HEK293 (cell line): ENCODE measurements at regions not wholly inside any gene's neighbourhood (a gene's known extent, or its start where the extent isn't known, plus 50 kb on each side); places are given as distances from the start of the nearest gene placed in this dataset.
A peak's percentile ranks its signal among the peaks of the same experiment; 100 is the strongest.

ENCODE experiments used
- CTCF ChIA-PET: fragments of 350-600 bp; formaldehyde crosslinking; extraction: SDS; loops from one replicate; lab custom pipeline; 2021; ENCODE audit warnings: antibody characterized with exemption; lab: Yijun Ruan, JAX
- POLR2A ChIA-PET: fragments of 300-600 bp; formaldehyde crosslinking; extraction: SDS; loops from one replicate; lab custom pipeline; 2020; ENCODE audit warnings: antibody characterized with exemption, inconsistent platforms; lab: Yijun Ruan, JAX
- H3K27ac ChIP-seq: fragments of 200-500 bp; sonication (Bioruptor generic); 2 replicates; pipeline ENCODE4 v1.5.1; 2014; ENCODE audit warnings: low read depth, low read length, control low read depth, inconsistent platforms; ENCODE audit errors: extremely low read depth
- H3K36me3 ChIP-seq, 2 experiments: fragments of 200-500 bp in 1 of 2; sonication (Bioruptor generic) in 1 of 2; 1 replicate in 1 of 2; 2 replicates in 1 of 2; pipeline ENCODE4 v1.5.1; 2014 to 2017; ENCODE audit warnings: inconsistent platforms in 2 of 2, low read length in 2 of 2; ENCODE audit not compliant: control insufficient read depth in 2 of 2, insufficient read depth in 1 of 2
- H3K4me1 ChIP-seq: fragments of 200-500 bp; sonication (Bioruptor generic); 2 replicates; pipeline ENCODE4 v1.5.1; 2014; ENCODE audit warnings: mild to moderate bottlenecking, low read length, inconsistent platforms; ENCODE audit not compliant: control insufficient read depth, insufficient read depth
- H3K4me3 ChIP-seq: 2 replicates; pipeline ENCODE4 v1.5.1; 2011; ENCODE audit warnings: low read depth, mild to moderate bottlenecking, control low read depth, low read length, moderate library complexity
- H3K9me3 ChIP-seq: fragments of 200-500 bp; sonication (Bioruptor generic); 2 replicates; pipeline ENCODE4 v1.5.1; 2014; ENCODE audit warnings: low read depth, low read length, inconsistent platforms; ENCODE audit not compliant: control insufficient read depth, insufficient read depth
- BCL6B ChIP-seq: fragments of 450-650 bp; formaldehyde crosslinking; IDR thresholded peaks from 2 replicates; pipeline ENCODE4 v1.5.1; 2017; ENCODE audit warnings: missing biosample characterization, missing genetic modification characterization
- EGR2 ChIP-seq: fragments of 450-650 bp; formaldehyde crosslinking; IDR thresholded peaks from 2 replicates; pipeline ENCODE4 v1.5.1; 2016; ENCODE audit warnings: low read depth, missing biosample characterization, missing genetic modification characterization
- KLF1 ChIP-seq: fragments of 450-650 bp; formaldehyde crosslinking; IDR thresholded peaks from 2 replicates; pipeline ENCODE4 v1.5.1; 2016; ENCODE audit warnings: missing biosample characterization, missing genetic modification characterization
- REPIN1 ChIP-seq: fragments of 450-650 bp; formaldehyde crosslinking; IDR thresholded peaks from 2 replicates; pipeline ENCODE4 v1.5.1; 2017; ENCODE audit warnings: missing biosample characterization, missing genetic modification characterization, low read depth
- SP3 ChIP-seq: fragments of 450-650 bp; formaldehyde crosslinking; IDR thresholded peaks from 2 replicates; pipeline ENCODE4 v1.5.1; 2016; ENCODE audit warnings: missing biosample characterization, missing genetic modification characterization
- WT1 ChIP-seq: fragments of 450-650 bp; formaldehyde crosslinking; IDR thresholded peaks from 2 replicates; pipeline ENCODE4 v1.5.1; 2016; ENCODE audit warnings: missing biosample characterization, missing genetic modification characterization
- YY2 ChIP-seq: fragments of 450-650 bp; formaldehyde crosslinking; IDR thresholded peaks from 2 replicates; pipeline ENCODE4 v1.5.1; 2016; ENCODE audit warnings: missing biosample characterization, missing genetic modification characterization
- ZBTB10 ChIP-seq: fragments of 450-650 bp; formaldehyde crosslinking; IDR thresholded peaks from 2 replicates; pipeline ENCODE4 v1.5.1; 2016; ENCODE audit warnings: missing biosample characterization, missing genetic modification characterization
- ZEB2 ChIP-seq: fragments of 450-650 bp; formaldehyde crosslinking; IDR thresholded peaks from 2 replicates; pipeline ENCODE4 v1.5.1; 2016; ENCODE audit warnings: missing biosample characterization, missing genetic modification characterization
- ZFP69B ChIP-seq: fragments of 450-650 bp; formaldehyde crosslinking; IDR thresholded peaks from 2 replicates; pipeline ENCODE4 v1.5.1; 2016; ENCODE audit warnings: missing biosample characterization, missing genetic modification characterization
- ZIC2 ChIP-seq: fragments of 450-650 bp; formaldehyde crosslinking; IDR thresholded peaks from 2 replicates; pipeline ENCODE4 v1.5.1; 2016; ENCODE audit warnings: missing biosample characterization, missing genetic modification characterization
- ZNF114 ChIP-seq: fragments of 450-650 bp; formaldehyde crosslinking; IDR thresholded peaks from 2 replicates; pipeline ENCODE4 v1.5.0; 2017; ENCODE audit warnings: missing biosample characterization, missing genetic modification characterization
- ZNF169 ChIP-seq: fragments of 450-650 bp; formaldehyde crosslinking; IDR thresholded peaks from 2 replicates; pipeline ENCODE4 v1.5.1; 2016; ENCODE audit warnings: missing biosample characterization, missing genetic modification characterization
- ZNF221 ChIP-seq: fragments of 450-650 bp; formaldehyde crosslinking; IDR thresholded peaks from 2 replicates; pipeline ENCODE4 v1.5.1; 2017; ENCODE audit warnings: missing biosample characterization, missing genetic modification characterization, borderline replicate concordance
- ZNF280C ChIP-seq: fragments of 450-650 bp; formaldehyde crosslinking; IDR thresholded peaks from 2 replicates; pipeline ENCODE4 v1.5.1; 2016; ENCODE audit warnings: missing biosample characterization, missing genetic modification characterization
- ZNF488 ChIP-seq: fragments of 450-650 bp; formaldehyde crosslinking; IDR thresholded peaks from 2 replicates; pipeline ENCODE4 v1.5.1; 2016; ENCODE audit warnings: missing biosample characterization, missing genetic modification characterization
- ZNF610 ChIP-seq: fragments of 450-650 bp; formaldehyde crosslinking; IDR thresholded peaks from 2 replicates; pipeline ENCODE4 v1.5.1; 2016; ENCODE audit warnings: missing biosample characterization, missing genetic modification characterization, borderline replicate concordance
- ZNF777 ChIP-seq: fragments of 450-650 bp; formaldehyde crosslinking; IDR thresholded peaks from 2 replicates; pipeline ENCODE4 v1.5.1; 2017; ENCODE audit warnings: missing biosample characterization, missing genetic modification characterization, borderline replicate concordance

- Histone ChIP-seq H3K36me3 (no peaks in the 10 kb centered on the region), H3K9me3 (no peaks in the 10 kb centered on the region)
- no peak for TF ChIP-seq YY2 (tag by site-specific recombination)
- TF ChIP-seq KLF1 (tag by site-specific recombination) = no peak
- no peak for TF ChIP-seq ZNF169 (tag by site-specific recombination)
- no peak for TF ChIP-seq ZFP69B (tag by site-specific recombination)
- no peak for TF ChIP-seq REPIN1 (tag by site-specific recombination)
- no peak for TF ChIP-seq SP3 (tag by site-specific recombination)
- no peak for TF ChIP-seq ZIC2 (tag by site-specific recombination)
- TF ChIP-seq ZBTB10 (tag by site-specific recombination) = no peak
- TF ChIP-seq WT1 = no peak
- no peak for TF ChIP-seq ZNF280C (tag by site-specific recombination)
- TF ChIP-seq BCL6B (tag by site-specific recombination) = no peak
- no peak for TF ChIP-seq ZEB2
- no peak for TF ChIP-seq EGR2
- no peak for TF ChIP-seq ZNF488 (tag by site-specific recombination)
- TF ChIP-seq ZNF221 (tag by site-specific recombination) = no peak
- no peak for TF ChIP-seq ZNF114 (tag by site-specific recombination)
- TF ChIP-seq ZNF777 (tag by site-specific recombination) = no peak
- TF ChIP-seq, all 188 proteins: peak for 0
- Histone ChIP-seq H3K4me3 (no peak overlapping the region), H3K4me1 (no peaks in the 10 kb centered on the region), H3K27ac (no peak overlapping the region)
- CTCF ChIA-PET = interaction anchor here (0.7 kb wide), 1 partner anchor 127 kb away, joined by 4 read pairs; no protein-coding TSS in a partner anchor
- POLR2A ChIA-PET = no interaction called here
Measured at GRCh38 chr4:123501733-123502132, 105.1 kb downstream of the SPRY1 start.

GRCh38 chr4:123503698-123504363 lies 107.2 kb downstream of the SPRY1 start:
- Histone ChIP-seq H3K27ac (no peak overlapping the region), H3K4me3 (no peak overlapping the region), H3K36me3 (no peaks in the 10 kb centered on the region), H3K9me3 (no peaks in the 10 kb centered on the region), H3K4me1 (no peaks in the 10 kb centered on the region)
- ChIA-PET POLR2A (interaction anchor here (0.6 kb wide), 1 partner anchor 397 kb away, joined by 4 read pairs; no protein-coding TSS in a partner anchor), CTCF (no interaction called here)
- TF ChIP-seq REPIN1 (tag by site-specific recombination) = no peak
- peak; percentile 98 for TF ChIP-seq ZNF610 (tag by site-specific recombination)
